Kidney (tissue), 13 donors: ENCODE measurements at regions not wholly inside any gene's neighbourhood (a gene's known extent, or its start where the extent isn't known, plus 50 kb on each side); places are given as distances from the start of the nearest gene placed in this dataset.

ENCODE experiments used
- DNase-seq, 5 donors: peaks; one replicate each; pipeline ENCODE4 v3.0.0-alpha.2; 2013 to 2020
- FAIRE-seq: peaks from 2 replicates; lab custom pipeline; 2012; peaks lifted over from hg19 to GRCh38; lab: Jason Lieb, UNC
- H3K27ac ChIP-seq, 2 donors: one replicate each; pipeline ENCODE4 v1.7.0; 2013; ENCODE audit warnings: low read depth in 2 of 2, low read length in 2 of 2, inconsistent platforms in 1 of 2
- H3K27me3 ChIP-seq: one replicate; pipeline ENCODE4 v1.7.1; 2013; ENCODE audit warnings: low read length, inconsistent platforms; ENCODE audit not compliant: control insufficient read depth, insufficient read depth
- H3K36me3 ChIP-seq, 3 donors: one replicate each; pipeline versions ENCODE4 v1.7.0 to v1.7.1; 2013; ENCODE audit warnings: low read length in 3 of 3, control low read depth in 1 of 3, inconsistent platforms in 1 of 3; ENCODE audit not compliant: insufficient read depth in 3 of 3, control insufficient read depth in 2 of 3
- H3K4me1 ChIP-seq, 3 donors: one replicate each; pipeline versions ENCODE4 v1.7.0 to v1.7.1; 2013; ENCODE audit warnings: low read length in 3 of 3, inconsistent platforms in 1 of 3, low read depth in 1 of 3; ENCODE audit not compliant: control insufficient read depth in 2 of 3, insufficient read depth in 2 of 3
- H3K4me3 ChIP-seq, 3 donors: one replicate each; pipeline versions ENCODE4 v1.7.0 to v1.8.1; 2013; ENCODE audit warnings: low read length in 3 of 3, control low read depth in 1 of 3, inconsistent platforms in 1 of 3
- H3K9ac ChIP-seq, 3 donors: one replicate each; pipeline versions ENCODE4 v1.7.0 to v1.7.1; 2013; ENCODE audit warnings: low read length in 3 of 3, control low read depth in 1 of 3, inconsistent platforms in 1 of 3
- H3K9me3 ChIP-seq, 3 donors: one replicate each; pipeline versions ENCODE4 v1.7.0 to v1.7.1; 2013; ENCODE audit warnings: low read length in 3 of 3, control low read depth in 1 of 3, inconsistent platforms in 1 of 3; ENCODE audit not compliant: control insufficient read depth in 2 of 3, insufficient read depth in 1 of 3
- intact Hi-C: fragments of 100-400 bp; cut with DNase I; formaldehyde crosslinking; loops from one replicate; pipeline ENCODE4 v1.11.1; 2022
- TF ChIP-seq, protein P1 (sequence below): IDR thresholded peaks from 3 replicates; pipeline ENCODE4 v1.5.1; 2012; ENCODE audit warnings: mild to moderate bottlenecking, moderate library complexity, borderline replicate concordance; ENCODE audit not compliant: insufficient read depth; ENCODE audit errors: extremely low read depth
- donor health status: control.
- donor health status: control.
- donor health status: control.
- donor health status: control.
- donor health status: control.
- donor health status: DM: yes; HTN: yes; CAD: no.
- donor health status: Normal renal cell carcinoma (clear cell type).

DNA sequence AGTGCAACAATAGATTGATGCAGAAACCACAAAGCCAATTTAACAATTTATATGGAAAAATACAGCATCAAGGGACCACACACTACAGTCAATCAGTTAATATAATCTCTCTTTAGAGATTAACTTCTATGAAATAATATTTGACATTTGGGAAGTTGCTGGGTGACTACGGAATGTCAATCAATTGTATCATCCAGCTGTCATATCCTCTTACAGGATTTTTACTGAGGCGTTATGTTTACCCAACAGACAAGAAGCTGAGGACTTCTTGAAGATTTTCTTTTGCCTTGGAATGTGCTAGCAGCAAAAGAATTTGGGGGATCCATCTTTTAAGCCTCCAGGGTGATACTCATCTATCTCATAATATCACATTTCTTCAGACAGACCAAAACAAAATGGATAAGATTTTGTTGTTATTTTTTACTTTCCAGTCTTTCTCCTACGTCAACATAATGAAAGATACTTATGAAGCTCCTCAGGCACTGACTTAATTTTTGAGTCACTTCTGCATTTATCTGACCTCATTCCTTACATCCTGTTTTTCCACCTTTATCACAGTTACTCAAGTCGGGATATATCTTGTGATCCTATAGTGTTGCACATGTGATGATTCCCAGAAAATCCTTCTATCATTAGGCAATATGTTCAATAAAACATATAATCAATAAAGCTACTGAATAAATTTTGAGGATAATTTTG lies 227.2 kb upstream of the SPHKAP start:
- TF ChIP-seq, protein P1, sequence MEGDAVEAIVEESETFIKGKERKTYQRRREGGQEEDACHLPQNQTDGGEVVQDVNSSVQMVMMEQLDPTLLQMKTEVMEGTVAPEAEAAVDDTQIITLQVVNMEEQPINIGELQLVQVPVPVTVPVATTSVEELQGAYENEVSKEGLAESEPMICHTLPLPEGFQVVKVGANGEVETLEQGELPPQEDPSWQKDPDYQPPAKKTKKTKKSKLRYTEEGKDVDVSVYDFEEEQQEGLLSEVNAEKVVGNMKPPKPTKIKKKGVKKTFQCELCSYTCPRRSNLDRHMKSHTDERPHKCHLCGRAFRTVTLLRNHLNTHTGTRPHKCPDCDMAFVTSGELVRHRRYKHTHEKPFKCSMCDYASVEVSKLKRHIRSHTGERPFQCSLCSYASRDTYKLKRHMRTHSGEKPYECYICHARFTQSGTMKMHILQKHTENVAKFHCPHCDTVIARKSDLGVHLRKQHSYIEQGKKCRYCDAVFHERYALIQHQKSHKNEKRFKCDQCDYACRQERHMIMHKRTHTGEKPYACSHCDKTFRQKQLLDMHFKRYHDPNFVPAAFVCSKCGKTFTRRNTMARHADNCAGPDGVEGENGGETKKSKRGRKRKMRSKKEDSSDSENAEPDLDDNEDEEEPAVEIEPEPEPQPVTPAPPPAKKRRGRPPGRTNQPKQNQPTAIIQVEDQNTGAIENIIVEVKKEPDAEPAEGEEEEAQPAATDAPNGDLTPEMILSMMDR: no peak
- intact Hi-C loops: no loop called here
- DNase-seq: no peak
- Histone ChIP-seq H3K9ac (no peak overlapping the region), H3K4me3 (no peak overlapping the region), H3K27ac (no peak overlapping the region), H3K9me3 (no peaks in the 10 kb centered on the region), H3K27me3 (no peaks in the 10 kb centered on the region), H3K4me1 (no peaks in the 10 kb centered on the region), H3K36me3 (no peaks in the 10 kb centered on the region)
- no peak for FAIRE-seq

DNA sequence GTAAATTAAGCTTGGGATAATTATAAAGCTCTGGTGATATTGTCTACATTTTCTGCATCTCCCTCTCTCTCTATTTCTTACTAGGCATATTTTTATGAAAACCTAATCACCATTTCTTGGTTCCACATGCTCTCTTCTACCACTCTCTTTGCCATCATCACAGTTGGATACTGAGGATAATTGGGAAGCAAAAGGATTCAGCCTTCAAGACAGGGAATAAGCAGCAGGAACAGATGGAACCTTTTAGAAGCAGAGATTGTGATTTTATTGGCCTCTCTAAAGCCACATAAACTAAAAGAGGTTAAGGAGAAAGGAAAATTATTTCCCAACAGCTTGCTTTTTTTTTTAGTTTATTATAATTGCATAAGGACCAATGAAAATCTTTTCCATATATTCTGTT lies 226.3 kb upstream of the SPHKAP start:
- Histone ChIP-seq H3K4me3 (no peak overlapping the region), H3K27me3 (no peaks in the 10 kb centered on the region), H3K9me3 (no peaks in the 10 kb centered on the region), H3K9ac (no peak overlapping the region), H3K27ac (no peak overlapping the region), H3K4me1 (no peaks in the 10 kb centered on the region), H3K36me3 (no peaks in the 10 kb centered on the region)
- TF ChIP-seq, protein P1: no peak
- DNase-seq: no peak
- no peak for FAIRE-seq
- intact Hi-C loops: no loop called here

DNA sequence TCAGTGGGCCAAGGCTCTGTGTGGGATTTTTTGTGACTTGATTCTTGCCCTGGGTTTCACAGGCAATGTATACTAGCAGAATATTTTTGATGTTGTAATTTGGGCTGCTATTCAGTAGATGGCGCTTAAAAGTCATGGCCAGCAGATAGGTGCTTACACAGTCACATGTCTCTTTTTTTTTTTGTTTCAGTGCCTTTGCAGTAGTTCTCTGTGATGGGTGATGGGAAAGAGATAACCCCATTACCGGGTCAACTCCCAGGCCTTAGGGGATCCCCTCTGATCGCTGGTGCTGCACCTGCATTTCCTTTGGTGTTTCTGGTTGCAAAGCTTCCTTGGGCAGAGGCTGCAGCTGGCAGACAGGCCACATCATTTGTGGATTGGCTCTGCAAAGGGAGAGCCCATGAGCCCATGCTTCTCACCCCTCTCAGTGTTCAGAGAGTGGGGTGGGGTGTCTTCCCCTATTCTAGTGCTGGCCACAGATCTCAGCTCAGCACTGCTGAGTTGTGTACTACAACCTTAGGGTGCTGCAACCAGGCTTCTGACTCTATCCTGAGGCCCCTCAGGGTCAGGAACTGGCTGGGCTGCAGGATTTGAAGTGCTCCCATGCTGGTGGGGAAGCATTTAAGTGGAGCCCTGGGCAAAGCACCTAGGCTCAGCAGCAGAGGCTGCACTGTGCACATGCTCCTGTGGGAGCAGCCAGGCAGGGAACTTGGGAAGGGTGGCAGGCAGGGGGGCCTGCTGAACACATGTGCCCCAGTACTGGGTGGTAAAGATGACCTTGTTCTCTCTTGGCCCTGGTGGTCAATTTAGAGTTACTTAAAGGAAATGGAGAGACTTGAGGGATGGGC lies 219.8 kb upstream of the SPHKAP start:
- Histone ChIP-seq H3K36me3 (no peaks in the 10 kb centered on the region), H3K4me1 (no peaks in the 10 kb centered on the region), H3K9ac (no peak overlapping the region), H3K27me3 (no peaks in the 10 kb centered on the region), H3K4me3 (no peak overlapping the region), H3K9me3 (no peaks in the 10 kb centered on the region), H3K27ac (no peak overlapping the region)
- DNase-seq (no peak), FAIRE-seq (no peak)
- intact Hi-C loops: no loop called here
- TF ChIP-seq, protein P1: no peak
